ENCODE measurements at regions not wholly inside any gene's neighbourhood (a gene's known extent, or its start where the extent isn't known, plus 50 kb on each side); places are given as distances from the start of the nearest gene placed in this dataset.
"Not testable (repeated sequence)": the region's sequence is repeated elsewhere in the genome, so short reads cannot be mapped to it uniquely, and the experiment has no call there.

DNA sequence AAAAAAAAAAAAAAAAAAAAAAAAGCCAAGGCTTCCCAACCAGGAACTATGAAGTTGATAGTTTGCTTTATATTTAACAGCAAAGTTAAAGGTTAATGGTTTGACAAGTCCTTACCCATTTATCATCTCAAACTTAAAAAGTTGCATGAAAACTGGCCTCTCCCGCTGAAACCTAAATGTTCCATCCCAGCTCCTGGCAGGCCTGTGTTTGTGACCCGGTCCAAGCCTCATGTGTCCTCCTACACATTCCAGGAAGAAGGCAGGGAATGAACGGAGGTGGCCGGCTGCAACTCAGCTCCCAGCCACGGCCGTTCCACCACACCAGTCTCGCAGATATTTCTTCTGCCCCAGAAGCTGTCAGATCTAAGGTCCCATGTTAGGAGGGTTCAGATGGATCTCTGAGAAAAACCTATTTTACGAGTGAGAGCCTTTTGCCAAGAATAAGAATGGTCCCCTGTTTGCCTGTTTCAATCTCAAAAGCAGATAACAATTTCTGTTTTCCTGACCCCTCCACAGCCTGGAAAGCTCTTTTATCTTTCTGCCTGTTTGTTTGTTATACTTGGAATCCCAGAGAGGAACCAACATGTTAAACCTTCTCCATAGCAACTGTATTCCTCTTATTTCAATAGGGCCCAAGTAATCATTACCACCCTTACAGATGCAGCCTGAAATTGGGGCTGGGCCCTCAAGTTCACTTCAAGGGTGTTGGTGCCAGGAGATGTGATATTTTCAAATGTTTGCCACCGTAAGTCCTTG lies 56.5 kb downstream of the KCTD12 start:
- no peak for DNase-seq

DNA sequence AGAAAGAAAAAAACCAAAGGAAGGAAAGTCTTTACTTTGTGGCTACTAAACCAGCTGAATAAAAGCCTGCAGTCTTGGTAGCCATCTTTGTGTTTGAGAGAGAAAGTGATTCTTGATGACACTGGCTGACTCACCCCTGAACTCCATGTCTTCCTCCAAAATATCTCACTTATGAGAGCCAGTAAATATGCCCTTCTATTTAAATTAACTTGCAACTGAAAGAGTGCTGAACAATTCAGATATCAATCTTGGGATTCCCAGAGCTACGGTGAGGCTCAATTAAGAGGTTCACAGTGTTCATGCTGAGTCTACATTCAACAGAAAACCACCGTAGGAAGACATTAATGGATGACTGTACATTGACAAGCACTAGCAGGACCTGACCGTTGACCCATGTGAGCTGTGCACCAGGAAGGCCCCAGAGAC lies 57.9 kb downstream of the KCTD12 start:
- peak; percentile 25 for DNase-seq

DNA sequence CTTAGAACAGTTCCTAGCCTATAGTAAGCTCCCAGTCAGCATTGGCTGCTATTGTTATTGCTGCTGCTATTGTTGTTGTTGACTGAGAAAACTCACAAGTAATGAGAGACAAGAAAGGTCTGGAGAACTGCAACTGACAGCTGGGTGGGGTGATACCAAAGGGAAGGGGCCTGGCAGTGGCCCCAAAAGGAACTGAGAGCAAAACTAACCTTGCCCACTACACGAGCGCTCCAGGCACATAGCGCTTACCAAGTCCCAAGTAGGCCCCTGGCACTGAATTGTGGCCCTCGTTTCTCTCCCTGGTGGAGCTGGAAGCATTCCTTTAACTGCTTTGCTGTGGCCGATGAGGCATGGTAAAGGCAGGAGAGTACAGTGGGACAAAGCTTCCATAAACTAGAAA lies 59.7 kb downstream of the KCTD12 start:
- DNase-seq = peak; percentile 45

DNA sequence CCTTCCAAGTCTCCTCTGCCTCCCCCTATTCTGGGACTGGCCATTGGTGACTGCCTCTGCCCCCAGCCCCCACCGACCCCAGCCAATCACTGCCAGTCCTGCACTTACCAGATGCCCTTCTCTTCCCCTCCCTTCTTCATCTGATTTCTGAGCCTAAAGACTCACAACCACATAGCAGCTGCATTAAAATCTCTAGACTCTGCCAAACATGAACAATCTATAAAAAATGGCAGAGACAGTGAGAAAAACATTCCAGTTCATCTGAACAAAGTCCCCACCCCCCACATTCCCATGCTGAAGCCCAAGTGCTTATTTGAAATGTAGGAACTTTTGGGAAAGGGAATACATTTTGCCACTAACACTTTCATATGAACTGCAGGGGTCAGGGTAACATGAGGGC lies 60.8 kb downstream of the KCTD12 start:
- no peak for DNase-seq

DNA sequence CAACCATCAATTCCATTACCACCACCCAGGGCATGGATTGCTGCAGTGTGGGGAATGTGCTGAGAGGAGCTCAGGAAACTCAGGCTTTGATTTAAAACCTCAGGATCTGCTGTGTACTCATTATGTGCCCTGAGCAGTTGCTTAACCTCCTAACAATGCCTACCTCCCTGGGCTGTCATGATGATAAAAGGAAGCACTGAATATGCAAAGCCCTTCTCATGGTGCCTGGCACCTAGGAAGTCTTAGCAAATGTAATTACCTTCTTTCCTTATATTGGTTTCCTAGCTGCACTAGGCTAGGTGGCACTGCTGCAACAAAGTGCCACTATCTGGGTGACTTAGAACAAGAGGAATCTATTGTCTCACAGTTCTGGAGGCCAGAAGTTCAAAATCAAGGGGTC lies 62.2 kb downstream of the KCTD12 start:
- DNase-seq = no peak

- DNase-seq = peak; percentile 69
Measured at GRCh38 chr13:76822698-76823267, 63.4 kb downstream of the KCTD12 start.

- DNase-seq = not testable (repeated sequence)
Measured at GRCh38 chr13:76821222-76821621, 65.0 kb downstream of the KCTD12 start.

- DNase-seq = no peak
Measured at GRCh38 chr13:76820759-76821158, 65.4 kb downstream of the KCTD12 start.

DNA sequence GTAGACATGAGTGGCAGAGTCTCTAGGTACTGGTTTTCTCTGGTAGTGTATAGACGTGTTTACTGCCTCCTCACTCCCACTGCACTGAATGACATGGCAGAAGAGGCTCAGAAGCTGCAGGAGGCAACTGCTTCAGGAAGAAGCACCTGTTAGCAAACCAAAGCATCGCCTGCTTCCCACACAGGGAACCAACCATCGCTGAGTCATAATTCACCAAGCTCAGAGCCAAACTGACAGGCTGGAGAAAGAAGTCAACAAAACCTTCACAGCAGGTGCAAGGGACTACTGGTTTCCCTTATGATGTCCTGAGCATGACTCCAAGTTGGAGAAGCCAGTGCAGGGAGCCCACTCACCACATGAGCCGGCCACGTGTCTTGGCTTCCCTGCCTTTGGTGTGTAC lies 69.8 kb downstream of the KCTD12 start:
- DNase-seq = no peak

- no peak for DNase-seq
Measured at GRCh38 chr13:76815344-76815743, 70.9 kb downstream of the KCTD12 start.

DNA sequence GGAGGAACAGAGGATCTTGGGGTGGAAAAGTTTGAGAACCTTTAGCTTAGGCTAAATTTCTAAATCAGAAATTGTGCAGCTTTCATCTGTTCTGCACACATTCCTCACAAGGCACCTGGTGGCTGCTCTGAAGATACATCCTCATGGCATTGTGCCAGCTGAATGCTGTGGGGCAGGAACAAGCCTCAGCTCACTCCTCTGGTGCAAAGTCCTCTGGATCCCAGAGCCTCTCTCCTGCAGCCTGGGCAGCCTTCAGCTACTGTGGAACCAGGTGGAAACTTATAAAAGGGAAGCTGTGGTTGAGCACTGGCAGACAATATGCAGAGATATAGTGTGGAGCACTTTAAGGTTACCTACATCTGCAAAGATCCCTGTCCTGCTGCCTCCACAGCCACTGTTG lies 72.3 kb downstream of the KCTD12 start:
- DNase-seq = peak; percentile 62

DNA sequence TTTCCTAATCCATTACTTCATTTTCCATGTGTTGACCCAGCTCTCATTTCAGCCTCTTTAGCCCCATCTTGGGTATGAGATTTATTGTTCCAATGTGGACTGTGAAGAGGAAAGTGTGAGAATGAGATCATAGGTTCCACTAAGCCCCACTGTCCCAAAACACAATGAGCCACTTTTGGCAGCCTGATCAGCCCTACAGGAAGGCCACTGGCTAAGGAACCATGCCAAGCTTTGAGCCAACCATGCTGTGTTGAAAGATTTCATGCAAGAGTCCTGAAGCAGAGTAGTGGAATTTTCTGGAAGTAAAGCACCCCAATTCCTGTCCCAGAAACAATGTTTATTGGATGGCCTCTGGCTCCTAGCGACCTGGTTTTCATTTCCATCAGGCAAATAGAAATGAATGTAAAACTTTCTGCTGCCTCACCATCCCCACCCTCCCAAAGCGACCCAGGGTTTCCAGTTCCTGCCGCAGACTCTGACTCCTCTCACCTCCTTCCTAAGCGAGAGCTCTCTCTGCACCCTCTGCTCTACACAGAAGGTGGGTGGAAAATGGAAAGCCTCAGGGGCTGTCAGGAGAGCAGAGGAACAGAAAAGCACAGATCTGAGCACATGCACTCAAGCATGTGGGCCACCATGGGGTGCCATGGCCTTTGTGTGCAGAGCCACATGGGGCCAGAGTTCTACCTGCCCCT lies 73.1 kb downstream of the KCTD12 start:
- DNase-seq = no peak

DNA sequence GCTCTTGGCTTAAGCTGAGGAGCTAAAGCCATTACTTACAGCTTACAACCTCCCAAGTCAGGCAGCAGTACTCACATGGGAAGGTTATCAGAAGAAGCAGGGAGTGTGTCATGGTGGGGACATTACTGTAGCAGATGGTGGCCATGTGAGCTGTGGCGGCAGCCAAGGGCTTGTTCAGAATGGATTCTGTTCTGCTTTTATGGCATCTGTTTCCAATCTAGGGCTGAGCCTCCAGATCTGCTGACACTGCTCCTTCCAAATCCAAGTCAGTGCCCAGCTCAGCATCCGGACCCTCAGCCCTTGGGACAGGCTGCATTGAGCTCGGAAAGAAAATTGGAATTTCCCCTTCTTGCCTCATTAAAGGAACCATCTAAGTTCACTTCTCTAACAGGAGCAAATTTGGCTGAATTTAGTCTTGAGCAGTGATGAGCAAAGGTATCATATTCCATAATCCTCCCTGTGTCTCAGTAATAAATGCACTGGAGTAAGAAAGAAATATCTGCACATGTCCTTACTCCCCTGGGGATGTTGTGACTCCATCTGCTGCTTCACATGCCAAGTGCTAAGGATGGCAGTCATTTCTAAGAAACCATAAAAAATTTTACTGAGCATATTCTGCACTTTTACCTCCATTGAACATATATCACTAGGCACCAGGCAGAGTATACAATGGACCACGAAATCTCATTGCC lies 73.9 kb downstream of the KCTD12 start:
- peak; percentile 91 for DNase-seq

DNA sequence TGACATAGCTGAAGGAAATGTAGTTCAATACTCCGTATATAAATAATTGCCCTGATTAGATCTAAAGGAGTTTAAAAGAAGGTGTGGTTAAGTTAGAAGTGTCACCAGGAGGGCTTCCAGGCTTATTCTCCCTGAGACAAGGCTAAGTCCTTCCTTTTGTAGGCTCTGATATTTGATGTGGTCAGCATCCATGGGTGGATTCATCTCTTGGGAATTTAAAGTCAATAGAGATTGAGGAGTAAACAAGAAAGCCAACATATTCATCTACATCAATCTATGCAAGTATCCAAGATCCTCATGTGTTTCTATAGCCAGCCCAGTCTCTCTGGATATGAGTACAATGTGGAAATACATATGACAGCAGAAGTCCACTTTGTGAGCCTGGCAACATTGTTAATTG lies 76.8 kb downstream of the KCTD12 start:
- DNase-seq = no peak

DNA sequence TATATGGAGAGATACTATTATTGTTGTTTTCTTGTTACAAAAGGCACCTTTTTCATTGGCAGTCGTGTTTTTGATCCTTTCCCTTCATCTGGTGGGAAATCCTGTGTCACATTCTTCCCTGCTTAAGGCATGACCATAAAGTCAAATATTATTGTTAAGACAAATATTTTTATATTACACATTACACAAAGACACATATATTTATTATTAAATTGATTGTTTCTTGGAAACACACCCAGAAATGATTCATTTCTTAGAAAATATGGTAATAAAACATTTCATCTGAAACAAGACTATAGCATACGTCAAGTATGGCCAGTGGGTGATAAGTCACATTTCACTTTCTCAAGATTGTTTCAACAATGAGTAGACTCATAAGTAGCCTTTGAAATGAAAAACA lies 77.3 kb downstream of the KCTD12 start:
- DNase-seq = no peak

DNA sequence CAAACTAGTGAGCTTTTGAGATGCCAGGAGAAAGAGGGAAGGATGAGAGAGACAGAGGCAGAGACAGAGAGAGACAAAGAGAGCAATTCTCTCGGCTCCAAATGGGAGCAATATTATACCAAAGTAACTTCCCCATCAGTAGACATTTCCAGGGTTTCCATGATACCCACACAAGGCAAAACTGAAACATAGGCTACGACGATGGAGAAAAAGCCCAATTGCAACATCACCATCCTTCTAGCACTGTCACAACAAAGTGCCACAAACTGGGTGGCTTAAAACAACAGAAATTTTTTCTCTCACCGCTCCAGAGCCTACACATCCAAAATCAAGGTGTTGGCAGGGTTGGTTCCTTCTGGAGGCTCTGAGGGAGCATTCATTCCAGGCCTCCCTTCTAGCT lies 81.4 kb downstream of the KCTD12 start:
- peak; percentile 34 for DNase-seq

DNA sequence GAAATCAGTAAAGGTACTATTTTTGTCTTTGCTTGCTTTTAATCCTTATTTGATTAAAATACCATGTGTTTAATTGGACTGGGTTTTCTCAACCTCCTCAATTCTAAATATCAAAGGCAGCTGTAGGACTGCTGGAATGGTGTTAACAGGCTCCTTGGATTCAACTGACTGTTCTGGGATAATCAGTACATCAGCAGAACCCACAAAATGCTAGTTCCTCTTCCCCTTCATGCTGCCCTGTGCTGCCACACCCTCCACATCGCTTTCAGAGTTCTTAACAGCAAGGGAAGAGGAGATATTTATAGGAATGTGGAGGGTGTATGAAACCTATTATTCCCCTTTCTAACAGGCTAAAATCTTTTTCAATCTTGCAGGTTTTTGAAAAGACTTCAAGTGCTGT lies 82.4 kb downstream of the KCTD12 start:
- peak; percentile 82 for DNase-seq

DNA sequence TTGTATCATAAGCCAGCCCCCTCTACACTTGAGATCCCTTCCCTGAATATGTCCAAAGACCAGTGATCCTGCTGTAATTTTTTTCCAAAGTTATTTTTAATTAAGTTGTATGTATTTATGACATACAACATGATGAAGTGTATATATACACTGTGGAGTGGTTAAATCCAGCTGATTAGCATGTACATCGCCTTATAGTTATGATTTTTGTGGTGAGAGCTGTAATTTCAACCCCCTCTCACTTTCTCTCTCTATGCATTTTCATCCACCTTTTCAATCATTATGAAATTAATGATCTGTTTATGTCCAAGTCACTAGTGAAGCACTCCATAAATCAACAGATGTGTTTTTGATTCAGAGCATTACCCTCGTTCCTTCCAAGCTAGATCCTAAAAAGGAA lies 85.3 kb downstream of the KCTD12 start:
- DNase-seq = no peak

DNA sequence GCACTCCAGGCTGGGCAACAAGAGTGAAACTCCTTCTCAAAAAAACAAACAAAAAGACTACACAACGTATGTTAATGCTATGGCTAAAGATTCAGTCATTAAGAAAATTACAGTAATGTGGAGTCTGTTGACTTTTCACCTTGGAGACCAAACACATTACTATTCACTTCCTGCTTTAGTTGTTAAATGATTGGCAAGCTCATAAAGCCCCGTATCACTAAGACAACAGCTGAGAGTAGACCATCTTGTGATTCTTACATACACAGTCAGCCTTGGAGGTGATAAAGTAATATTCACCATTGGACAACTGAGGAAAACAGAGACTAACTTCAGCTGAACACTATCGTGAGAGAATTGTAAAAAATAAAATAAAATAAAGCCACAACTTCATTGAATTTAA lies 86.5 kb downstream of the KCTD12 start:
- peak; percentile 55 for DNase-seq

DNA sequence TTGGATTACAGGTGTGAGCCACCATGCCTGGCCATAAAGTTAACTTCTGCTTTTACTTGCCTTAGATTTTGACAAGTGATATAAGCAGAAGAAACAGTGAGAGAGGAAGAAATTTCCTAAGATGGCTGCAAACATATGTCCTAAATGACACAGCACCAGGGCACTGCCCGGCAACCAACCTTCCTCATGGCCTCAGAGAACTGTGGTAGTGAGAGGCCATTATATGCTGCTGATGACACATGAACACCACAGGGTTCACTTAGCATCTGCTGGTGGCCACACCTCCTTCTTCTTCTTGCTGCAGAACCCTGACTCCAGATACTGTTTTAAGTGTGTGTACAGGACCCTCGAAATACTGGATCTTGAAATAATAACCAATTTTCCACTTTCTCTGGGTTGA lies 88.2 kb downstream of the KCTD12 start:
- DNase-seq = peak; percentile 89

- DNase-seq = no peak
Measured at GRCh38 chr13:76797361-76797760, 88.8 kb downstream of the KCTD12 start.

- no peak for DNase-seq
Measured at GRCh38 chr13:76796851-76797250, 89.4 kb downstream of the KCTD12 start.
